Mesothelial cell of epicardium (in vitro differentiated cells): ENCODE measurements at regions not wholly inside any gene's neighbourhood (a gene's known extent, or its start where the extent isn't known, plus 50 kb on each side); places are given as distances from the start of the nearest gene placed in this dataset.

Experiments
- DNase-seq, 2 experiments: peaks; one replicate each; pipeline ENCODE4 v3.0.0; 2021; ENCODE audit warnings: low spot score in 2 of 2; ENCODE audit not compliant: unreplicated experiment in 2 of 2
- H3K27ac Mint-ChIP-seq: 2 replicates; pipeline ENCODE4 v1.8.0; 2021; ENCODE audit warnings: mixed read lengths
- H3K27me3 Mint-ChIP-seq: 2 replicates; pipeline ENCODE4 v1.8.0; 2021; ENCODE audit warnings: low read depth, mixed read lengths
- H3K36me3 Mint-ChIP-seq: 2 replicates; pipeline ENCODE4 v1.8.0; 2021; ENCODE audit warnings: mixed read lengths
- H3K4me1 Mint-ChIP-seq: 2 replicates; pipeline ENCODE4 v1.8.0; 2021; ENCODE audit warnings: mixed read lengths
- H3K4me3 Mint-ChIP-seq: 2 replicates; pipeline ENCODE4 v1.8.0; 2021; ENCODE audit warnings: mild to moderate bottlenecking, moderate library complexity, mixed read lengths
- H3K9me3 Mint-ChIP-seq: 2 replicates; pipeline ENCODE4 v1.8.0; 2021; ENCODE audit warnings: mixed read lengths
- TF ChIP-seq, protein P1 (sequence below): fragments of 200-600 bp; sonication (generic); IDR thresholded peaks from one replicate; pipeline ENCODE4 v1.5.0; 2021; ENCODE audit warnings: antibody characterized with exemption; ENCODE audit not compliant: unreplicated experiment

DNA sequence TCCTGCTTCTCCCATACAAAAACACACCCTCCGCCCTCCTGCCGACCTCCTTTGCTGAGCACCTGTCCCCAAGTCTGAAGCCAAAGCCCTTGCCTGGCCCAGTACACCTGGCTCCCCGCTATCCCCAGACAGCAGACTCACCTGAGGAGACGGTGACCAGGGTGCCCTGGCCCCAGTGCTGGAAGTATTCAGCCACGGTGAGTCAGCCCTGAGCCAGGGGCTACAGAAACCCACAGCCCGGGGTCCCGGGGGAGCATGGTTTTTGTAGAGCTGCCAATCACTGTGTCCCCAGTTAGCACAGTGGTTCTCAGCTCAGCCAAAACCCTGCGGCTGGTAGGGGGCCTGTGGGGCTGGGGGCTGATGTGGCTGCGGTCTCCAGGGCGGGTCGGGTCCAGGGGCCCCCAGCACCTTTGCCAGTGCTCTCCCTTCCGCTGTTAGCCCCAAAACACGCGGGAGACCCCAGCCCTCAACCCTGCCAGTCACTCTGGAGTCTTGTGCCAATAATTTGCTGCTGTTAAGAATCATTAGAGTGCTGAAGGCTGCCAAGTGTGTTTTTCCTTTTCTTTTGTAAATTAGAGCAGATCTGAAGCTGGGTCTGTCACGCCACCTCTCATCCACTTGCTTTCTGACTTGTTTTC lies 339.0 kb downstream of the TMEM121 start:
- peak in 1 of 2 experiments; percentile 37 for DNase-seq
- H3K36me3 Mint-ChIP-seq: peaks cover 4% of the 10 kb centered on the region
- no peak overlapping the region for H3K4me3 Mint-ChIP-seq
- H3K4me1 Mint-ChIP-seq: no peaks in the 10 kb centered on the region
- H3K27me3 Mint-ChIP-seq: no peaks in the 10 kb centered on the region
- TF ChIP-seq, protein P1, sequence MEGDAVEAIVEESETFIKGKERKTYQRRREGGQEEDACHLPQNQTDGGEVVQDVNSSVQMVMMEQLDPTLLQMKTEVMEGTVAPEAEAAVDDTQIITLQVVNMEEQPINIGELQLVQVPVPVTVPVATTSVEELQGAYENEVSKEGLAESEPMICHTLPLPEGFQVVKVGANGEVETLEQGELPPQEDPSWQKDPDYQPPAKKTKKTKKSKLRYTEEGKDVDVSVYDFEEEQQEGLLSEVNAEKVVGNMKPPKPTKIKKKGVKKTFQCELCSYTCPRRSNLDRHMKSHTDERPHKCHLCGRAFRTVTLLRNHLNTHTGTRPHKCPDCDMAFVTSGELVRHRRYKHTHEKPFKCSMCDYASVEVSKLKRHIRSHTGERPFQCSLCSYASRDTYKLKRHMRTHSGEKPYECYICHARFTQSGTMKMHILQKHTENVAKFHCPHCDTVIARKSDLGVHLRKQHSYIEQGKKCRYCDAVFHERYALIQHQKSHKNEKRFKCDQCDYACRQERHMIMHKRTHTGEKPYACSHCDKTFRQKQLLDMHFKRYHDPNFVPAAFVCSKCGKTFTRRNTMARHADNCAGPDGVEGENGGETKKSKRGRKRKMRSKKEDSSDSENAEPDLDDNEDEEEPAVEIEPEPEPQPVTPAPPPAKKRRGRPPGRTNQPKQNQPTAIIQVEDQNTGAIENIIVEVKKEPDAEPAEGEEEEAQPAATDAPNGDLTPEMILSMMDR: no peak
- no peak overlapping the region for H3K27ac Mint-ChIP-seq
- H3K9me3 Mint-ChIP-seq: peaks cover 42% of the 10 kb centered on the region

DNA sequence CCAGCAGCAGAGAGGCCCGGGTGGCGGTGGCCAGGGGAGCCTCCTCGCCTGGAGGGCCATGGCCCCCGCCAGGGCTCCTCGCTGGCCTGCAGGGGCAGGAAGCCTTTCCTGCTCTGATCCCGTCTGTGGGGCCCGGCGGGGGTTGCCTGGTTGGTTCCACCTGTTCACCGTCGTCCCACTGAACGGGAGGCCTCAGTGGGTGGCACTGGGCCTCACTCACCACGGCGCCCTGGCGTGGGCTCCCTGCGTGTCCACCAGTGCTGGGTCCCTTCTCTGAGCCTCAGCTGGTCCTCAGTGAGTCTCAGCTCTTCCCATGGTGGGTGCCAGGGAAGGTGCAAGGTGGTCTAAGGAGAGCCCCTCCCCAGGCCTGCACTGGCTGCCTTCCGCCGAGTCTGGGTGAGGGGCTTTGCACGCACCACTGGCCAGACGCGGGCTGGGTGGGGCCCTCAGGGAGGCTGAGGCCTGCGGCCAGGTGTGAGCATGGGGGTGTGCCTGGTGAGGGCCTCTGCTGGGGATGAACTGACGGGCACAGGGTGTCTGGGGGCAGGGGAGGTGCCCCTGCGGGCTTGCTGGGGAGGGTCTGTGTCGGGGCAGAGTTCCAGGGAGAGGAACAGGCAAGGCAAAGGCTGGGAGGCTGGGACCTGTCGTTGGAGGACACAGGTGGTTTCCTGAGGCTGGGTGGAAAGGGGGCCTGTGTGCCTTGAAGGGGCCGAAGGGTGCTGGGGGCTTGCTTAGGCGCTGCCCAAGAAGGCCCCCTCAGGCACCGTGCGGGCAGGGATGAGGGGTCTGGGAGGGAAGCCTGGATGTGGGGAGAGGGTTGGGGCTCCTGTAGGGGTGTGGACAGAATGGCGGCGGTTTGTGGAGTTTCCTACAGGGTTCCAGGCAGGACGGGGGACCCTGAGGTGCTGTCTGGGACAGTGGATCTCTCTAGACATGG lies 339.8 kb downstream of the TMEM121 start:
- H3K27ac Mint-ChIP-seq: no peak overlapping the region
- DNase-seq: peak; percentile 14 to 29
- H3K36me3 Mint-ChIP-seq: peaks cover 2% of the 10 kb centered on the region
- TF ChIP-seq, protein P1: no peak
- H3K27me3 Mint-ChIP-seq: no peaks in the 10 kb centered on the region
- no peaks in the 10 kb centered on the region for H3K4me1 Mint-ChIP-seq
- no peak overlapping the region for H3K4me3 Mint-ChIP-seq
- peaks cover 44% of the 10 kb centered on the region for H3K9me3 Mint-ChIP-seq

DNA sequence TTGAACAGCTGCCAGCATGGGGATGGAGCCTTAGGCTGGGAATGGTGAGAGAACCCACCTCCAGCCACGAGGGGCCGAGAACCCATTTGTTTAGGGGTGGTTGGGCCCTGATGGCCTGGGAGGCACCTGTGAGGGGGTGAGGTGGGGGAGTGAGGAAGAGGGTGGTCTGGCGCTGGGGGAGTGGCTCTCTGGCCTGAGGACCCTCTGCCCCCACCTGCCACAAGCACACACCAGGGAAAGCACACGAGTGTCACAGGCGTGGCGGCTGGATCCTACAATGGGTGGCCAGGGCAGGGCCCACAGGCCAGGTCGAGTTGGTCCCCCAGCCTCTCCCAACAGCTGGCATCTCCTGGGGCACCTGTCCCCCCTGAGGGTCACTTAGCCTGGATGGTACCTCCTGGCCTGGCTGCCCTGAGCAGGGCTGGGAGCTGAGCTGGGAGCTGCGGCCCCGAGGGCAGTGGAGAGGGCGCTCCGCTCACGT lies 340.5 kb downstream of the TMEM121 start:
- no peaks in the 10 kb centered on the region for H3K27me3 Mint-ChIP-seq
- peaks cover 45% of the 10 kb centered on the region for H3K9me3 Mint-ChIP-seq
- H3K27ac Mint-ChIP-seq: no peak overlapping the region
- TF ChIP-seq, protein P1: no peak
- H3K4me1 Mint-ChIP-seq: no peaks in the 10 kb centered on the region
- H3K36me3 Mint-ChIP-seq: peaks cover 2% of the 10 kb centered on the region
- DNase-seq: peak; percentile 3 to 21
- no peak overlapping the region for H3K4me3 Mint-ChIP-seq

DNA sequence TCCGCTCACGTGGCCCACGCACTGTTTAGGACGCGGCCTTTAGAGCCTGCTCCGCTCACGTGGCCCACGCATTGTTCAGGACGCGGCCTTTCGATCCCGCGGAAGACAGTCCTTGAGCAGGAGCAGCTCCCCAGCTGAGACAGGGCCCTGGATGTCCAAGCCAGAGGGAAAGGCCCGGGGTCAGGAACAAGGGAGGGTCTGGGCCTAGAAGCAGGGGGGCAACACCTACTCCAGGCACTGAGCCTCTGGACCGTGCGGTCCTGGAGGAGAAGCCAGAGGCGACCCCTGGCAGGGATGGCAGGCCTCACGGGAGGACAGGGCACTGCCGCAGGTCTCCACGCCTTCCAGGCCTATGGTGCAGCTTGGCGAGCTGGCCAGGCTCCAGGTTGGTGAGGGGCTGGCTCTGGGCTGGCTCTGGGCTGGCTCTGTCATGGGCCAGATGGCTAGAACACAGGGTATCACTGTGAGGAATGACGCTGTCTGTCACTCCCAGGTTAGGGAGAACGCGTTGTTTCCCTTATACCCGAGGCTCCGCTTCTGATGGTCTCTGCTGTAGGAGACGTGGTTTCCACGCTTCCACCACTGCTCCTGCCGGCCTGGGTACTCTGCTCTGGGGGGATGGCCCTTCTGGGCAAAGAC lies 341.7 kb downstream of the TMEM121 start:
- no peak overlapping the region for H3K27ac Mint-ChIP-seq
- H3K4me1 Mint-ChIP-seq: no peaks in the 10 kb centered on the region
- TF ChIP-seq, protein P1: no peak
- peaks cover 2% of the 10 kb centered on the region for H3K36me3 Mint-ChIP-seq
- no peak overlapping the region for H3K4me3 Mint-ChIP-seq
- peaks cover 47% of the 10 kb centered on the region for H3K9me3 Mint-ChIP-seq
- no peaks in the 10 kb centered on the region for H3K27me3 Mint-ChIP-seq
- DNase-seq: peak in 1 of 2 experiments; percentile 2

DNA sequence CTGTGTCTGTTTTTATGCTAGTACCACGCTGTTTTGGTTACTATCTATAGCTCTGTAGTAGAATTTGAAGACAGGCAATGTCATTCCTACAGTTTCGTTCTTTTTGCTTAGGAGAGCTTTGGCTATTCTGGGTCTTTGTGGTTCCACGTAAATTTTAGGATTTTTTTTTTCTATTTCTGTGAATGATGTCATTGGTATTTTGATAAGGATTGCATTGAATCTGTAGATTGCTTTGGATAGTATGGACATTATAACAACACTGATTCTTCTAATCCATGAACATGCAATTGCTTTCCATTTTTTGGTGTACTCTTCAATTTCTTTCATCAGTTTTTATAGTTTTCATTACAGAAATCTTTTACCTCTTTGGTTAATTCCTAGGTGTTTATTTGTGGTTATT lies 345.2 kb downstream of the TMEM121 start:
- H3K4me1 Mint-ChIP-seq: no peaks in the 10 kb centered on the region
- TF ChIP-seq, protein P1: no peak
- H3K27ac Mint-ChIP-seq: no peak overlapping the region

More for the DNA sequence above, 345.2 kb downstream of the TMEM121 start:
- peaks cover 2% of the 10 kb centered on the region for H3K36me3 Mint-ChIP-seq
- no peaks in the 10 kb centered on the region for H3K27me3 Mint-ChIP-seq
- H3K9me3 Mint-ChIP-seq: peaks cover 79% of the 10 kb centered on the region
- H3K4me3 Mint-ChIP-seq: no peak overlapping the region
- DNase-seq: no peak
